Endothelial cell of umbilical vein (primary cell): ENCODE measurements at regions not wholly inside any gene's neighbourhood (a gene's known extent, or its start where the extent isn't known, plus 50 kb on each side); places are given as distances from the start of the nearest gene placed in this dataset.

Source experiments
- BruUV-seq: library from RNA; stranded (reverse); fragments of 400-500 nt; replicated peaks from 2 replicates; lab custom pipeline; 2021; lab: Mats Ljungman, UMichigan
- CTCF ChIA-PET: fragments of 300-600, 350-600 bp; sonication (Branson Sonifier 250); formaldehyde crosslinking; loops from one replicate; lab custom pipeline; 2021; ENCODE audit warnings: antibody characterized with exemption, inconsistent platforms; lab: Charles Lee
- POLR2A ChIA-PET: fragments of 300-600, 350-600 bp; sonication (Branson Sonifier 250); formaldehyde crosslinking; loops from one replicate; lab custom pipeline; 2021; ENCODE audit warnings: antibody characterized with exemption, inconsistent platforms; lab: Charles Lee
- DNase-seq: peaks from one replicate; pipeline ENCODE4 v3.0.0-alpha.2; 2011; ENCODE audit warnings: low read depth, low spot score
- FAIRE-seq: peaks from 2 replicates; lab custom pipeline; 2011; peaks lifted over from hg19 to GRCh38; lab: Jason Lieb, UNC
- H2AFZ ChIP-seq: 2 replicates; pipeline ENCODE4 v1.6.0; 2012; ENCODE audit warnings: low read depth, low read length, control low read depth, inconsistent platforms
- H3K27ac ChIP-seq: 2 replicates; pipeline ENCODE4 v1.5.1; 2011; ENCODE audit warnings: low read depth, mild to moderate bottlenecking, control low read depth, low read length, moderate library complexity; ENCODE audit not compliant: insufficient read depth
- H3K27me3 ChIP-seq, 2 experiments: 2 replicates each; pipeline versions ENCODE4 v1.6.0 to v1.6.1; 2011; ENCODE audit warnings: low read length in 2 of 2, mixed read lengths in 1 of 2; ENCODE audit not compliant: control insufficient read depth in 2 of 2, insufficient read depth in 2 of 2
- H3K36me3 ChIP-seq, 2 experiments: 2 replicates in 1 of 2; 3 replicates in 1 of 2; pipeline ENCODE4 v1.5.1; 2011; ENCODE audit warnings: low read length in 2 of 2, mild to moderate bottlenecking in 1 of 2, moderate library complexity in 1 of 2; ENCODE audit not compliant: control insufficient read depth in 2 of 2, insufficient read depth in 2 of 2; ENCODE audit errors: extremely low read depth in 1 of 2
- H3K4me1 ChIP-seq: 3 replicates; pipeline ENCODE4 v1.5.1; 2011; ENCODE audit warnings: mild to moderate bottlenecking, low read length; ENCODE audit not compliant: control insufficient read depth, insufficient read depth; ENCODE audit errors: extremely low read depth
- H3K4me2 ChIP-seq: 2 replicates; pipeline ENCODE4 v1.6.1; 2011; ENCODE audit warnings: low read length, control low read depth, mixed read lengths; ENCODE audit not compliant: insufficient read depth
- H3K4me3 ChIP-seq, 3 experiments: fragments of 200-600 bp in 1 of 3; sonication (generic), shearing (Covaris generic) in 1 of 3; replicated peaks in 1 of 3; 2 replicates each; pipeline ENCODE4 v1.5.1; 2011 to 2016; ENCODE audit warnings: control low read depth in 3 of 3, low read length in 3 of 3, mild to moderate bottlenecking in 2 of 3, inconsistent platforms in 1 of 3, low read depth in 1 of 3, moderate library complexity in 1 of 3; ENCODE audit not compliant: insufficient read depth in 1 of 3
- H3K79me2 ChIP-seq: 2 replicates; pipeline ENCODE4 v1.6.0; 2012; ENCODE audit warnings: low read length, inconsistent platforms; ENCODE audit not compliant: control insufficient read depth, insufficient read depth
- H3K9ac ChIP-seq: replicated peaks from 2 replicates; pipeline ENCODE3; 2011; ENCODE audit warnings: low read length, control low read depth; ENCODE audit not compliant: insufficient read depth; ENCODE audit errors: extremely low read depth
- H3K9me1 ChIP-seq: replicated peaks from 3 replicates; pipeline ENCODE4 v1.6.0; 2011; ENCODE audit warnings: mild to moderate bottlenecking, low read length; ENCODE audit not compliant: control insufficient read depth, insufficient read depth; ENCODE audit errors: extremely low read depth
- H3K9me3 ChIP-seq: replicated peaks from 2 replicates; pipeline ENCODE4 v1.5.1; 2012; ENCODE audit warnings: low read length, inconsistent platforms; ENCODE audit not compliant: control insufficient read depth, insufficient read depth
- H4K20me1 ChIP-seq: replicated peaks from 2 replicates; pipeline ENCODE3; 2011; ENCODE audit warnings: mild to moderate bottlenecking, low read length; ENCODE audit not compliant: control insufficient read depth, insufficient read depth; ENCODE audit errors: extremely low read depth
- EZH2 ChIP-seq: IDR thresholded peaks from 2 replicates; pipeline ENCODE4 v1.6.1; 2012; ENCODE audit warnings: borderline replicate concordance, low read depth, mild to moderate bottlenecking, moderate library complexity, low read length, inconsistent platforms; ENCODE audit not compliant: severe bottlenecking
- FOS ChIP-seq: IDR thresholded peaks from 2 replicates; pipeline ENCODE4 v1.6.1; 2011; ENCODE audit warnings: mild to moderate bottlenecking, low read length, moderate library complexity, borderline replicate concordance; ENCODE audit not compliant: insufficient read depth
- GATA2 ChIP-seq: IDR thresholded peaks from 2 replicates; pipeline ENCODE4 v1.7.0; 2011; ENCODE audit warnings: low read depth, mild to moderate bottlenecking, moderate library complexity, mixed read lengths, low read length; ENCODE audit not compliant: insufficient read length, insufficient read depth
- JUN ChIP-seq: IDR thresholded peaks from 2 replicates; pipeline ENCODE4 v1.6.1; 2011; ENCODE audit warnings: borderline replicate concordance, low read depth; ENCODE audit not compliant: insufficient read length, insufficient read depth
- MYC ChIP-seq: IDR thresholded peaks from one replicate; pipeline ENCODE4 v1.6.1; 2011; ENCODE audit warnings: mild to moderate bottlenecking, low read depth, low read length
- POLR2A ChIP-seq: IDR thresholded peaks from 2 replicates; pipeline ENCODE4 v1.6.1; 2012; ENCODE audit warnings: low read depth, mild to moderate bottlenecking, control low read depth, low read length
- POLR2AphosphoS5 ChIP-seq: IDR thresholded peaks from 2 replicates; pipeline ENCODE4 v1.6.1; 2012; ENCODE audit warnings: low read depth, mild to moderate bottlenecking, control low read depth, low read length, moderate library complexity; ENCODE audit not compliant: insufficient read depth
- dilution Hi-C: fragments of 300-500 bp; cut with MboI; formaldehyde crosslinking; loops from one replicate; pipeline ENCODE4 v1.15.0; 2019; ENCODE audit warnings: low sequenced_read_pairs; ENCODE audit not compliant: extremely low pct_ligation_motif_present
- intact Hi-C: fragments of 100-400 bp; cut with micrococcal nuclease; formaldehyde crosslinking; loops from one replicate; pipeline ENCODE4 v1.10.0; 2022
- TF ChIP-seq, protein P1 (sequence below): IDR thresholded peaks from 2 replicates; pipeline ENCODE4 v1.6.1; 2011; ENCODE audit not compliant: insufficient read depth, insufficient read length
- TF ChIP-seq, protein P2 (sequence below), 2 donors: IDR thresholded peaks; 1 replicate in 1 of 2; 2 replicates in 1 of 2; pipeline ENCODE4 v1.5.1; 2011; ENCODE audit warnings: low read length in 2 of 2, mild to moderate bottlenecking in 2 of 2, moderate library complexity in 2 of 2, control low read depth in 1 of 2, inconsistent platforms in 1 of 2, low read depth in 1 of 2; ENCODE audit not compliant: insufficient read depth in 1 of 2; ENCODE audit errors: extremely low read depth in 1 of 2

DNA sequence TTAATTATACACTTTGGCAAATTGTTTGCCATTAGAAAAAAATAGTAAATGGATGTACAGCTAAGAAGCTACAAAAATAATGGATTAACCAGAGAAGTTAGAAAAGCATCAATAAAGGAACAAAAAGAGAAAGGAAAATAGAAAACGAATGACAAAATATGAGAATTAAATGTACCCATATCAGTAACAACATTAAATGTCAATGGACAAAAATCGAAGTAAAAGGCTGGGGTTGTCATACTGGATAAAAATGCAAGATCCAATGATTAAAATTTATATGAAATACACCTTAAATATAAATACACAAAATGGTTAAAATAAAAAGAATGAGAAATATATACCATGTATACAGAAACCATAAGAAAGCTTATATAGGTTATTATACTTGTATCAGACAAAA lies 470.6 kb downstream of the OCA2 start:
- H4K20me1 ChIP-seq, result no peaks in the 10 kb centered on the region
- no peak overlapping the region for H3K27ac ChIP-seq
- H3K4me1 ChIP-seq, result no peaks in the 10 kb centered on the region
- no peak overlapping the region for H3K4me3 ChIP-seq
- no peak for DNase-seq
- no peaks in the 10 kb centered on the region for H3K36me3 ChIP-seq
- CTCF ChIA-PET, result no interaction called here
- intact Hi-C loops (no loop called here), dilution Hi-C loops (no loop called here)
- TF ChIP-seq GATA2, result no peak
- no peak for TF ChIP-seq FOS
- no peak for TF ChIP-seq MYC
- TF ChIP-seq POLR2A, result no peak
- TF ChIP-seq, protein P1, sequence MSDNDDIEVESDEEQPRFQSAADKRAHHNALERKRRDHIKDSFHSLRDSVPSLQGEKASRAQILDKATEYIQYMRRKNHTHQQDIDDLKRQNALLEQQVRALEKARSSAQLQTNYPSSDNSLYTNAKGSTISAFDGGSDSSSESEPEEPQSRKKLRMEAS, result no peak
- no peak for TF ChIP-seq EZH2
- no peak for TF ChIP-seq JUN
- no peak for FAIRE-seq
- H3K4me2 ChIP-seq, result no peak overlapping the region
- no peaks in the 10 kb centered on the region for H3K27me3 ChIP-seq
- H3K79me2 ChIP-seq, result no peaks in the 10 kb centered on the region
- H3K9me1 ChIP-seq, result no peaks in the 10 kb centered on the region
- POLR2A ChIA-PET, result no interaction called here
- H3K9ac ChIP-seq, result no peak overlapping the region
- BruUV-seq, result no TSS peak
- no peak overlapping the region for H2AFZ ChIP-seq
- H3K9me3 ChIP-seq, result peaks cover 2% of the 10 kb centered on the region

DNA sequence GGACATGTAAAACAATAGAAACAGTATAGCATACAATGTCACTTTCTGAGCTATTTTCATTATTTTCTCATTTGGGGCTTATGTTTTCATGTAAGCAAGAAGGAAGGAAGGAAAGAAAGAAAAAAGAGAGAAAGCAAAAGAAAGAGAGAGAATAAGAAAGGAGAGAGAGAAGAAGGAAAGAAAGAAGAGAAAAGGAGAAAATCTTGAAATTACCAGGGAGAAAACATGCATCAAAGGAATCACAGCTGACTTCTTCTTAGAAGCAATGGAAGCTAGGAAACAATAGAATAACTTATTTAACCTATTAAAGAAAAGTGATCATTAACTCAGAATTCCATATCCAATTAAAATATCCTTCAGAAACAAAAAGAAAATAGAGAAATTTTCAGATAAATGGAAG lies 471.5 kb downstream of the OCA2 start:
- FAIRE-seq (no peak), DNase-seq (no peak)
- H3K27me3 ChIP-seq, result no peaks in the 10 kb centered on the region
- H3K4me1 ChIP-seq, result no peaks in the 10 kb centered on the region
- no peaks in the 10 kb centered on the region for H3K36me3 ChIP-seq
- H3K9me1 ChIP-seq, result no peaks in the 10 kb centered on the region
- ChIA-PET POLR2A (no interaction called here), CTCF (no interaction called here)
- no peak overlapping the region for H3K9ac ChIP-seq
- no peaks in the 10 kb centered on the region for H3K79me2 ChIP-seq
- intact Hi-C loops, result no loop called here
- H3K4me3 ChIP-seq, result no peak overlapping the region
- H3K9me3 ChIP-seq, result peaks cover 5% of the 10 kb centered on the region
- no TSS peak for BruUV-seq
- no peak overlapping the region for H3K4me2 ChIP-seq
- no peaks in the 10 kb centered on the region for H4K20me1 ChIP-seq
- dilution Hi-C loops, result no loop called here
- no peak overlapping the region for H2AFZ ChIP-seq
- H3K27ac ChIP-seq, result no peak overlapping the region
- no peak for TF ChIP-seq POLR2A
- TF ChIP-seq, protein P2, sequence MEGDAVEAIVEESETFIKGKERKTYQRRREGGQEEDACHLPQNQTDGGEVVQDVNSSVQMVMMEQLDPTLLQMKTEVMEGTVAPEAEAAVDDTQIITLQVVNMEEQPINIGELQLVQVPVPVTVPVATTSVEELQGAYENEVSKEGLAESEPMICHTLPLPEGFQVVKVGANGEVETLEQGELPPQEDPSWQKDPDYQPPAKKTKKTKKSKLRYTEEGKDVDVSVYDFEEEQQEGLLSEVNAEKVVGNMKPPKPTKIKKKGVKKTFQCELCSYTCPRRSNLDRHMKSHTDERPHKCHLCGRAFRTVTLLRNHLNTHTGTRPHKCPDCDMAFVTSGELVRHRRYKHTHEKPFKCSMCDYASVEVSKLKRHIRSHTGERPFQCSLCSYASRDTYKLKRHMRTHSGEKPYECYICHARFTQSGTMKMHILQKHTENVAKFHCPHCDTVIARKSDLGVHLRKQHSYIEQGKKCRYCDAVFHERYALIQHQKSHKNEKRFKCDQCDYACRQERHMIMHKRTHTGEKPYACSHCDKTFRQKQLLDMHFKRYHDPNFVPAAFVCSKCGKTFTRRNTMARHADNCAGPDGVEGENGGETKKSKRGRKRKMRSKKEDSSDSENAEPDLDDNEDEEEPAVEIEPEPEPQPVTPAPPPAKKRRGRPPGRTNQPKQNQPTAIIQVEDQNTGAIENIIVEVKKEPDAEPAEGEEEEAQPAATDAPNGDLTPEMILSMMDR (IDR thresholded peaks at IDR 0.05; ENCODE audit: extremely low read depth in 1 of 2, insufficient read depth in 1 of 2, low read depth in 1 of 2, low read length in 2 of 2), result no peak
- TF ChIP-seq POLR2AphosphoS5, result no peak
- no peak for TF ChIP-seq JUN
- TF ChIP-seq, protein P1, result no peak
- no peak for TF ChIP-seq EZH2
